Endodermal cell (in vitro differentiated cells): ENCODE measurements at regions not wholly inside any gene's neighbourhood (a gene's known extent, or its start where the extent isn't known, plus 50 kb on each side); places are given as distances from the start of the nearest gene placed in this dataset.

Source experiments
- DNase-seq: peaks from one replicate; pipeline ENCODE4 v3.0.0-alpha.2; 2017
- H3K27ac ChIP-seq: 2 replicates; pipeline ENCODE4 v1.5.1; 2013; ENCODE audit warnings: mild to moderate bottlenecking, low read depth, low read length, moderate library complexity
- H3K27me3 ChIP-seq: 2 replicates; pipeline ENCODE4 v1.6.1; 2013; ENCODE audit warnings: mild to moderate bottlenecking, low read length, moderate library complexity; ENCODE audit not compliant: insufficient read depth, control insufficient read depth, poor library complexity, severe bottlenecking
- H3K36me3 ChIP-seq: 2 replicates; pipeline ENCODE4 v1.7.0; 2013; ENCODE audit warnings: mild to moderate bottlenecking, low read length, moderate library complexity; ENCODE audit not compliant: control insufficient read depth, insufficient read depth
- H3K4me1 ChIP-seq: one replicate; pipeline ENCODE4 v1.7.0; 2013; ENCODE audit warnings: low read length; ENCODE audit not compliant: control insufficient read depth, insufficient read depth
- H3K4me3 ChIP-seq: 2 replicates; pipeline ENCODE4 v1.5.1; 2013; ENCODE audit warnings: mild to moderate bottlenecking, low read length, moderate library complexity
- H3K9ac ChIP-seq: 2 replicates; pipeline ENCODE4 v1.6.1; 2013; ENCODE audit warnings: mild to moderate bottlenecking, low read length, moderate library complexity; ENCODE audit not compliant: poor library complexity, severe bottlenecking; ENCODE audit errors: extremely low read depth
- H3K9me3 ChIP-seq: 2 replicates; pipeline ENCODE4 v1.6.1; 2013; ENCODE audit warnings: mild to moderate bottlenecking, low read length, moderate library complexity; ENCODE audit not compliant: control insufficient read depth
- H3K27ac Mint-ChIP-seq: 2 replicates; pipeline ENCODE4 v1.8.0; 2020; ENCODE audit warnings: mixed read lengths
- H3K27me3 Mint-ChIP-seq: 2 replicates; pipeline ENCODE4 v1.8.0; 2021; ENCODE audit warnings: mild to moderate bottlenecking, mixed read lengths; ENCODE audit not compliant: insufficient read depth
- H3K36me3 Mint-ChIP-seq: 2 replicates; pipeline ENCODE4 v1.8.0; 2020; ENCODE audit warnings: low read depth, mixed read lengths
- H3K4me1 Mint-ChIP-seq: 2 replicates; pipeline ENCODE4 v1.8.0; 2020; ENCODE audit warnings: mixed read lengths
- H3K4me3 Mint-ChIP-seq: 2 replicates; pipeline ENCODE4 v1.8.0; 2020; ENCODE audit warnings: mild to moderate bottlenecking, moderate library complexity, mixed read lengths
- H3K9me3 Mint-ChIP-seq: 2 replicates; pipeline ENCODE4 v1.8.0; 2020; ENCODE audit warnings: mild to moderate bottlenecking, mixed read lengths
- CTCF ChIP-seq: fragments of 200-600 bp; sonication (generic); conservative IDR thresholded peaks from 2 replicates; pipeline ENCODE4 v1.5.0; 2021; ENCODE audit warnings: antibody characterized with exemption, mild to moderate bottlenecking
- WGBS, 2 experiments: methylation state at CpG; one replicate each; pipeline versions ENCODE4 v1.1.5 to v1.1.7; 2013; ENCODE audit warnings: missing lambda C conversion rate in 2 of 2, mixed read lengths in 1 of 2; ENCODE audit not compliant: insufficient coverage in 1 of 2, insufficient read length in 1 of 2; 5-methylcytosine and 5-hydroxymethylcytosine counted together

GRCh38 chr11:23252426-23252825 is 392.2 kb upstream of the CCDC179 start:
- no peaks in the 10 kb centered on the region for H3K4me1 ChIP-seq
- no peaks in the 10 kb centered on the region for H3K36me3 ChIP-seq
- H3K27ac ChIP-seq: no peak overlapping the region
- TF ChIP-seq CTCF: no peak
- H3K9me3 ChIP-seq: no peaks in the 10 kb centered on the region
- no peak for DNase-seq
- Mint-ChIP-seq H3K27me3 (no peaks in the 10 kb centered on the region), H3K27ac (no peak overlapping the region), H3K4me3 (no peak overlapping the region), H3K4me1 (peaks cover 4% of the 10 kb centered on the region), H3K36me3 (no peaks in the 10 kb centered on the region), H3K9me3 (no peaks in the 10 kb centered on the region)
- H3K9ac ChIP-seq: no peak overlapping the region
- no CpG with 5 or more reads among the region's 1 CpG for WGBS, 2 experiments
- H3K27me3 ChIP-seq: no peaks in the 10 kb centered on the region
- no peak overlapping the region for H3K4me3 ChIP-seq

- Histone ChIP-seq H3K27ac (no peak overlapping the region), H3K27me3 (no peaks in the 10 kb centered on the region), H3K4me1 (no peaks in the 10 kb centered on the region), H3K9ac (no peak overlapping the region), H3K36me3 (no peaks in the 10 kb centered on the region), H3K4me3 (no peak overlapping the region), H3K9me3 (no peaks in the 10 kb centered on the region)
- H3K36me3 Mint-ChIP-seq: no peaks in the 10 kb centered on the region
- no peak overlapping the region for H3K4me3 Mint-ChIP-seq
- no peak for TF ChIP-seq CTCF
- no peaks in the 10 kb centered on the region for H3K27me3 Mint-ChIP-seq
- no peak for DNase-seq
- H3K27ac Mint-ChIP-seq: no peak overlapping the region
- H3K4me1 Mint-ChIP-seq: no peaks in the 10 kb centered on the region
- peaks cover 2% of the 10 kb centered on the region for H3K9me3 Mint-ChIP-seq
Measured at GRCh38 chr11:23257088-23257487, 396.8 kb upstream of the CCDC179 start.

GRCh38 chr11:23257556-23257955 is 397.3 kb upstream of the CCDC179 start:
- Mint-ChIP-seq H3K27me3 (no peaks in the 10 kb centered on the region), H3K4me1 (no peaks in the 10 kb centered on the region), H3K4me3 (no peak overlapping the region), H3K36me3 (no peaks in the 10 kb centered on the region), H3K9me3 (peaks cover 2% of the 10 kb centered on the region), H3K27ac (no peak overlapping the region)
- no peak overlapping the region for H3K27ac ChIP-seq
- H3K27me3 ChIP-seq: no peaks in the 10 kb centered on the region
- TF ChIP-seq CTCF: no peak
- no peaks in the 10 kb centered on the region for H3K9me3 ChIP-seq
- H3K4me1 ChIP-seq: no peaks in the 10 kb centered on the region
- no peak overlapping the region for H3K9ac ChIP-seq
- no peaks in the 10 kb centered on the region for H3K36me3 ChIP-seq
- DNase-seq: no peak
- no peak overlapping the region for H3K4me3 ChIP-seq
